Hematopoietic multipotent progenitor cell (in vitro differentiated cells): ENCODE measurements at regions not wholly inside any gene's neighbourhood (a gene's known extent, or its start where the extent isn't known, plus 50 kb on each side); places are given as distances from the start of the nearest gene placed in this dataset. TPM values are rescaled to one million over a fixed set of nuclear protein-coding genes. Genes with fewer than 3 reads are reported as not detected.
"Not testable (repeated sequence)": the region's sequence is repeated elsewhere in the genome, so short reads cannot be mapped to it uniquely, and the experiment has no call there.

ENCODE experiments used
- DNase-seq, 3 donors: peaks; one replicate each; pipeline ENCODE4 v3.0.0-alpha.2; 2011 to 2015; ENCODE audit warnings: low read depth in 2 of 3, low spot score in 2 of 3
- small RNA-seq: library from RNA; depleted of rRNA; stranded (forward); fragments of <200 nt; gene quantifications from one replicate; pipeline ENCODE3, GENCODE V24; 2012

DNA sequence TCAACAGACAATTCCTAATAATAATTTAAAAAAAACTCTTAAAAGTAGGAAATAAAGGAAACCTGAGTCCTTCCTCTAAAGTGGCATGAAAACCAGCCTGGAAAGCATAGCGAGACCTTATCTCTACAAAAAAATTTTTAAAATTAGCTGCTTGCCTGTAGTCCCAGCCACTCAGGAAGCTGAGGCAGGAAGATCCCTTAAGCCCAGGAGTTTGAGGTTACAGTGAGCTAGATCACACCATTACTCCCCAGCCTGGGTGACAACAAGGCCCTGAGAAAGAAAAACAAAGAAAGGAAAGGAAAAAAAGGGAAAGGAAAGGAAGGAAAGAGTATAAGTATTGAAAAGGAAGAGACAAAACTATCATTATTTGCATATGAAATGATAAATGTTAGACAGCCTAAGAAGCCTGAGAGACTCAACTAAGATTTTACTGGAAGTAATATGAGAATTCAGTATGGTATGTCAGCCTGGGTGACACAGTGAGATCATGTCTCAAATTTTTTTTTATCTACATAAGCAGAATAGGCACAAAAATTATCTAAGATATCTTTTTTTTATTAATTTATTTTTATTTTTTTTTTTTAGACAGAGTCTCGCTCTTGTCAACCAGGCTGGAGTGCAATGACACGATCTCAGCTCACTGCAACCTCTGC is 113.0 kb downstream of the GOSR1 start:
- DNase-seq = no peak

DNA sequence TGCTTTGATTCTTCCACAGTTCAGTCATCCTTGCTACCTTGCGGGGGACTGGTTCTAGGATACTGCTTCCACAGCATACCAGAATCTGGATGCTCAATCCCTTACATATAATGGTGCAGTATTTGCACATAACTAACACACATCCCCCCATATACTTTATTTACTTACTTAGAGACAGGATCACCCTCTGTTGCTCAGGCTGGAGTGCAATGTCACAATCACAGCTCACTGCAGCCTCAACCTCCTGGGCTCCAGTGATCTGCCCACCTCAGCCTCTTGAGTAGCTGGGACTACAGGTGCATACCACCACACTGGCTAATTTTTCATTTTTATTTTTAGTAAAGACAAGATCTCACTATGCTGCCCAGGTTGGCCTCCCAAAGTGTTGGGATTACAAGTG is 112.2 kb downstream of the GOSR1 start:
- no peak for DNase-seq

DNA sequence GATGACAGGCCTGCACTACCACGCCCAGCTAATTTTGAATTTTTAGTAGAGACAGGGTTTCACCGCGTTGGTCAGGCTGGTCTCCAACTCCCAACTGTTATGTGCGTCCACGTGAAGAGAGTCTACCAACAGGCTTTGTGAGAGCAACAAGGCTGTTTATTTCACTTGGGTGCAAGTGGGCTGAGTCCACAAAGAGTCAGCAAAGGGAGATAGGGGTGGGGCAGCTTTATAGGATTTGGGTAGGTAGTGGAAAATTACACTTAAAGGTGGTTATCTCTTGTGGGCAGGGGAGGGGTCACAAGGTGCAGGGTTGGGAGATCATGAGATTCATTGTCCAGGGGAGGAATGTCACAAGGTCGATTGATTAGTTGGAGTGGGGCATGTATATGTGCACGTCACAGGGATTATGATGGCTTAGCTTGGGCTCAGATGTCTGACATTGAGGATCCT is 111.6 kb downstream of the GOSR1 start:
- DNase-seq = no peak

DNA sequence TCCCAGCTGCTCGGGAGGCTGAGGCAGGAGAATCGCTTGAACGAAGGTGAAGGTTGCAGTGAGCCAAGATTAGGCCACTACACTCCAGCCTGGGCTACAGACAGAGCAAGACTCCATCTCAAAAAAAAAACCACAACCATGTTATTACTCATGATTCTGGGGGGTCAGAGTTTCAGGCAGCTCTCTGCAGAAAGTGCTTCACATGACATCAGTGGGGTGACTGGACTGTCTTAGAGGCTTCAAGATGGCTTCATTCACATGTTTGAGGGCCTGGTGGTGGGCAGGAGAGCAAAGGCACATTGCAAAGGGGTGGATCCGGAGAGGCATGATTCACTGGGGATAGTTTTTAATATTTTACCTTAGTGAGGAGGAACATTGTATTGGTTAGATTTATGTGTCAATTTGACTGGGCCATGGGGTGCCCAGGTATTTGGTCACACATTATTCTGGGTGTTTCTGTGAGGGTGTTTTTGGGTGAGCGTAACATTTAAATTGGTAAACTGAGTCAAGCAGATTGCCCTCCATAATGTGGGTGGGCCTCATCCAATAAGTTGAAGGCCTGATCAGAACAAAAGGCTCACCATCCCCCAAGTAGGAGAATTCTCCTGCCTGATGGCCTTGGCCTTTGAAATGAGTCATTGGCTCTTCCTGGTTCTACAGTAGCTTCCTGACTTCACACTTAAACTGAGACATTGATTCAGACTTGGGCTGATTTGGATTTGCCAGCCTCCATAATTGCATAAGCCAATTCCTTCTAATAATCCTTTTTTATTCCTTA is 109.8 kb downstream of the GOSR1 start:
- no peak for DNase-seq

GRCh38 chr17:30584810-30585209 is 107.6 kb downstream of the GOSR1 start:
- DNase-seq = no peak

DNA sequence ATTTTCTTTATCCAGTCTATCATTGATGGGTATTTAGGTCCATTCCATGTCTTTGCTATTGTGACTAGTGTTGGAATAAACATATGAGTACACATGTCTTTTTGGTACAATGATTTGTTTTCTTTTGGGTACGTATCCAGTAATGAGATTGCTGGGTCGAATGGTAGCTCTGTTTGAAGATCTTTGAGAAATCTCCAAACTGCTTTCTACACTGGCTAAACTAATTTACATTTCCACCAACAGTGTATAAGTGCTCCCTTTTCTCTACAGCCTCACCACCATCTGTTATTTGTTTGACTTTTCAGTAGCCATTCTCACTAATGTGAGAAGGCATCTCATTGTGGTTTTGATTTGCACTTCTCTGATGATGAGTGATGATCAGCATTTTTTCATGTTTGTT is 103.7 kb downstream of the GOSR1 start:
- no peak for DNase-seq

GRCh38 chr17:30579610-30580315 is 102.6 kb downstream of the GOSR1 start:
- no peak for DNase-seq

GRCh38 chr17:30578015-30578717 is 101.0 kb downstream of the GOSR1 start:
- DNase-seq = not testable (repeated sequence)

Small RNA genes lying in the stretch of these regions (small RNA-seq; reads per million reads assigned to genes)
- gene AC005562.1 = not detected
- not detected for gene AC127024.7
- gene RN7SL316P = not detected
